Large intestine (tissue), 3 donors: ENCODE measurements at regions not wholly inside any gene's neighbourhood (a gene's known extent, or its start where the extent isn't known, plus 50 kb on each side); places are given as distances from the start of the nearest gene placed in this dataset.
"Not testable (repeated sequence)": the region's sequence is repeated elsewhere in the genome, so short reads cannot be mapped to it uniquely, and the experiment has no call there.

Source experiments
- DNase-seq, 2 donors: peaks; one replicate each; pipeline versions ENCODE4 v3.0.0 to v3.0.0-alpha.2; 2013
- H3K27ac ChIP-seq: one replicate; pipeline ENCODE4 v1.5.1; 2013; ENCODE audit warnings: low read length
- H3K27me3 ChIP-seq: 2 replicates; pipeline ENCODE4 v1.6.1; 2013; ENCODE audit warnings: low read length; ENCODE audit not compliant: control insufficient read depth, insufficient read depth
- H3K36me3 ChIP-seq: 2 replicates; pipeline ENCODE4 v1.6.1; 2013; ENCODE audit warnings: low read length; ENCODE audit not compliant: control insufficient read depth, insufficient read depth
- H3K4me1 ChIP-seq: one replicate; pipeline ENCODE4 v1.6.1; 2013; ENCODE audit warnings: low read length; ENCODE audit not compliant: control insufficient read depth, insufficient read depth
- H3K4me3 ChIP-seq: one replicate; pipeline ENCODE4 v1.5.1; 2013; ENCODE audit warnings: low read length
- H3K9me3 ChIP-seq: one replicate; pipeline ENCODE4 v1.6.1; 2013; ENCODE audit warnings: mild to moderate bottlenecking, low read depth, low read length, moderate library complexity; ENCODE audit not compliant: control insufficient read depth
- WGBS: methylation state at CpG from one replicate; pipeline ENCODE4 v1.1.5; 2013; ENCODE audit warnings: low lambda C conversion rate; ENCODE audit not compliant: insufficient coverage; 5-methylcytosine and 5-hydroxymethylcytosine counted together

DNA sequence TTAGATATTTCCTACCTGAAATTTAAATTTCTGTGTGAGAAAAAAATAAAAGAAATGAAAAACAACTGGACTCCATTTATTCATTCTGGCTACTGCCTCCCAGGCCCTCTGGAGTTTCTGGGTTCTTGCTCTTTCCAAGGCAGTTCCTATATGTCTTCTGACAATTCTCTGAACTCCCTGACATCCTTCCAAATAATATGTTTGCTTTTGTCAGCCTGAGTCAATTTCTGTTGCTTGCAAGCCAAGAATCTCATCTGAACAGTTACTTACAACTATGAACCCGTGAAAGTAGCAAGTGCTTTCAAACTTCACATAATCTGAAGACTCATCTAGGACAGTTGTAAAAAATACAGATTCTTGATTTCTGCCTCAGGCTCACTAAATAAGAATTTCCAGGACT, 216.7 kb upstream of the NPVF start:
- DNase-seq, result no peak
- Histone ChIP-seq H3K4me1 (no peaks in the 10 kb centered on the region), H3K4me3 (no peak overlapping the region), H3K9me3 (peaks cover 4% of the 10 kb centered on the region), H3K36me3 (no peaks in the 10 kb centered on the region), H3K27me3 (no peaks in the 10 kb centered on the region), H3K27ac (no peak overlapping the region)
- no CpG with 5 or more reads among the region's 1 CpG for WGBS

DNA sequence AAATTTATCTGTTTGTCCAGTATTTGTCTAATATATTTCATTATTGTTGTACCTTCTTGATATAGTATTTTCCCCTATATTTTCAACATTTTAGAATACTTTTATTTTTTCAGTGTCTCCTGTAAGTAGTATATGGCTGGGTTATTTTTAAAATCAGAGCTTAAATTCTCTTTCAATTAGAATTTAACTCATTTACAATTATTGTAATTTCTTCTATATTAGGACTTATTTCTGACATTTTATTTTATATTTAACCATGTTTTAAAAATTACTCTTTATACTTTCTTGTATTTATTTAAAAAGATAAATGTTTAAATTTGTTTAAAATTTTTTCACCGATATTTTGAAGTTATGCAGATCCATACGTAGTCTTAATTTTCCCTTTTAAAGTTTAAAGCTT, 220.0 kb upstream of the NPVF start:
- WGBS, result 92% methylated on average over 2 of the region's 2 CpGs
- H3K27ac ChIP-seq, result no peak overlapping the region
- H3K9me3 ChIP-seq, result no peaks in the 10 kb centered on the region
- no peak overlapping the region for H3K4me3 ChIP-seq
- DNase-seq, result no peak
- H3K27me3 ChIP-seq, result no peaks in the 10 kb centered on the region
- H3K36me3 ChIP-seq, result no peaks in the 10 kb centered on the region
- no peaks in the 10 kb centered on the region for H3K4me1 ChIP-seq

DNA sequence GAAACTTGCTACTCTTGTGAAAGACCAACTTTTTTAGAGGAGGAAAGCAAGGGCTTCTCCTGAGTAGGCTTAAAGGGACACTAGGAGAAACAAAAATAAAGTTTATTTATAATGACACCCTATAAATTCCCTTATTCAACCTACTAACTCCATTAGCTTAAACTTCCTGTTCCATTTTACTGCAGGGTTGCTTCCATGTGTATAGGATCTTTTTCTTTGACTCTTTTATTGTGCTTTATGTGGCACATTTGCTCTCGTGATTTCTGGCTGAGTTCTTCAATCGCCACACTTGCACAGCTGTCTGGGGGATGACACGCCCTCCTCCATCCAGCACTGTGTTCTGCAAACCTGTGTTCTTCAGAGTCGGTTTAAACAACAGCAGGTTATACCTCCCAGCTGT, 225.7 kb upstream of the NPVF start:
- DNase-seq, result no peak
- WGBS, result no CpG with 5 or more reads among the region's 4 CpGs
- Histone ChIP-seq H3K27me3 (peaks cover 12% of the 10 kb centered on the region), H3K27ac (no peak overlapping the region), H3K4me1 (no peaks in the 10 kb centered on the region), H3K36me3 (no peaks in the 10 kb centered on the region), H3K9me3 (no peaks in the 10 kb centered on the region), H3K4me3 (no peak overlapping the region)

DNA sequence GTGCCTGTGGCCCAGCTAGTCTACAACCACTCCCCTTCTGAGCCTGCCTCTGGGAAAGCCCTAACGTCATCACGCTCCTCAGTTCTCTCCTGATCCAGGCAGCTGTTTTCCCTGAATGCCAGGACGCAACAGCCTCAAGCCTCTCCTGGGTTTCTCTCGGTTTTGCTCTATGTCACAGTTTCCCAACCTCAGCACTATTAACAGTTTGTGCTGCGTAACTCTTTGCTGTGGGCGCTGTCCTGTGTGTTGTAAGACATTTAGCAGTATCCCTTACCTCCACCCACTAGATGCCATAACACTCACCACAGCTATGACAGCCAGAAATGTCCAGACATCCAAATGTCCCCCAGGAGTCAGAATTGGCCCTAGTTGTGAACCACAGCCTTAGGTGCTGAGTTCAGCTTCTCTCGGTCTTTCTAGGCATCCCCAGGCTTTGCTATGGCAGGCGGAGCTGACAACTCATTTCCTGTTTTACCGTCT, 226.3 kb upstream of the NPVF start:
- DNase-seq, result no peak
- Histone ChIP-seq H3K36me3 (no peaks in the 10 kb centered on the region), H3K27ac (no peak overlapping the region), H3K4me1 (no peaks in the 10 kb centered on the region), H3K27me3 (peaks cover 12% of the 10 kb centered on the region), H3K4me3 (no peak overlapping the region), H3K9me3 (no peaks in the 10 kb centered on the region)
- WGBS, result 50% methylated on average over 1 of the region's 9 CpGs

DNA sequence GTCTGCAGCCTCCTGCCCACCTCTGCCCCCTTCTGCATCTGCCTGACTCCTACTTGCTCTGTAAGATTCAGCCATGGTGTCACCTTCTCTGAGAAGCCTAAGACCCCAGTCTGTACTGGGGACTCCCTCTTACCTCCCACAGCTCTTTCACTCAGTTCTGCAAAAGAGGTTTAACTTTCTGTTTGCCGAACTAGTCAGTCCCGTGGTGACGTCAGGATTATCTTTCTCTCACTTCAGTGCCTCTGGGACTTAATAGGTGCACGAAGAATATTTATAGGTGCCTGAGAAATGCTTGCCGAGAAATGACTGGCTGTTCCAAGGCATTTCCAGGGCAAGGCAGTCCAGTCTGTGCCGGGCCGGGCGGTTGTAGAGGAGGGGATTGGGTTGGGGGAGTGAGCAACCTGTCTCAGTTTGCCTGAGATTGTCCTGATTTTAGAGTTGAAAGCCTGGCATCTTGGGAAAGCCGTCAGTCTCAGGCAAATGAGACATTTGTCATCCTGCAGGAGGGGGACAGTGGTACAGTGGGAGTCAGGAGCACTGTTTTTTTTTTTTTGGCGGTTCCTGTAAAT, 227.5 kb upstream of the NPVF start:
- Histone ChIP-seq H3K36me3 (no peaks in the 10 kb centered on the region), H3K9me3 (no peaks in the 10 kb centered on the region), H3K4me1 (no peaks in the 10 kb centered on the region), H3K27me3 (peaks cover 14% of the 10 kb centered on the region), H3K27ac (no peak overlapping the region), H3K4me3 (no peak overlapping the region)
- no peak for DNase-seq
- 60% methylated on average over 1 of the region's 10 CpGs for WGBS

DNA sequence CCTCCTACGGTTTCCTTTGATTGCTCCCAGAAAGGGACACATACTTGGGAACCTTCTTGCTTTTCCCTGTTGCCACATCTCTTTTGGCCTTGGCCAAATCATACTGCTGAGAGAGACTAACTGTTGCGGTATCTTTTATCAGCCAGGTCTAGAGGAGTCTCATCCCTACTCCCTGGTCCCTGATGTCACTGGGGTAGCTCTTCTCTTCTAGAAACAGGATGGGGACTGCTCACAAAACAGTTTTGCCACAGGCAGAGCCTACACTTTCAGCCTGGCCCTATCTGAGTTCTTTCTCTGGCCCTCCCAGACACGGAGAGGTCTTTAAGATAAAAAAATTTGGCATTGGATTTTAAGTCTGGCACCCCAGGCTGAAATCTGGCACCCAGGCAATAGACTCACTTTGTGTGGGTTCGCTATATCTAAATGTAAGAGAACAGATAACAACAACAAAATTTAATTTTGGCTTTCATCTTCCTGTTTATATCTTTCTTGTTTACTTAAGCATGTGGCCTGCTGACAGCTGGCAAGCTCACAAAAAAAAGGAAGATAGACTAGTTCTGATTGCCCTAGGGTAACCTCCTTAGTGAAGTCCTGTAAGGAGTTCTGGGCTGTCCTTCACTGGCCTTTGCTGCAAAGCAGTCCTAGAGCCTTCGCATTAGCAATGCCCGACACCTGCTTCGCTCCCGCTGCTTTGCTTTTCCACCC, 228.3 kb upstream of the NPVF start:
- WGBS, result 50% methylated on average over 2 of the region's 8 CpGs
- Histone ChIP-seq H3K36me3 (no peaks in the 10 kb centered on the region), H3K4me3 (no peak overlapping the region), H3K4me1 (no peaks in the 10 kb centered on the region), H3K27ac (no peak overlapping the region), H3K27me3 (peaks cover 14% of the 10 kb centered on the region), H3K9me3 (no peaks in the 10 kb centered on the region)
- peak in 1 of 2 donors; percentile 22 for DNase-seq

DNA sequence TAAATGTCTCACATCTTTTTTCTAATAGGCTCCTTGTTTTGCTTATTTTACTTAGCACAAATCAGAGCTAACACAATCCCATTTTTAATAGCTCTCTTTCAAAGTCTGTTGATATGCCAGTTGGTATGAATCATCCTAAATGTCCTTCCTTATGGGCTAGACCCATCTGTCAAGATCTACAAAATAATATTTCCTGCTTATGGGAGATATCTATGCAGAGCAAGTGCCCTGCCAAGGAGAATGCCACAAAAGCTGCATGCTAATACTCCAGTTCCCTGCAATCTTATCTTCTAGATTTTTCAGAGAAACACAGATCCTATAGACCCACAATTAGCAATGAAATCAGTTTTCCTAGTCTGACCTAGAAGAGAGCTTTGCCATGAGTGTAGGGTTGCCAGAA, 230.8 kb upstream of the NPVF start:
- Histone ChIP-seq H3K4me1 (no peaks in the 10 kb centered on the region), H3K9me3 (no peaks in the 10 kb centered on the region), H3K4me3 (no peak overlapping the region), H3K27ac (no peak overlapping the region), H3K27me3 (peaks cover 21% of the 10 kb centered on the region), H3K36me3 (no peaks in the 10 kb centered on the region)
- DNase-seq, result no peak

DNA sequence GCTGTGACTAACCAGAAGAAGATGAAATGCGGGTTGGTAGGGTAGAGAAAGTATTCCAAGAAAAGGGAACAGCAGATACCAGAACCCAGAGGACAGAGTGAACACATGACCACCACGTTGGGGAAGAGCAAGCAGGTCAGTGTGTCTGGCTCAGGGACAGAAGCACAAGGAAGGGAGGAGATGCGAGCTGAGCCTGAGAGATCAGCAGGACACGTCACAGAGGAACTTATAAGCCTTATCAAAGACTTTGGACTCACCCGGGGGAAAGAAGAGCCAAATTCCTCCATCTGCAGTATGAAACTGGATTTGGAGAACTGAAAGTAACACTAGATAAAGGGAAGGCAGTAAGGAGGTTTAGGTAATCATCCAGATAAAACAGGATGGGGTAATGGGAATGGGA, 232.1 kb upstream of the NPVF start:
- Histone ChIP-seq H3K9me3 (no peaks in the 10 kb centered on the region), H3K4me3 (no peak overlapping the region), H3K36me3 (no peaks in the 10 kb centered on the region), H3K4me1 (no peaks in the 10 kb centered on the region), H3K27ac (no peak overlapping the region), H3K27me3 (peaks cover 20% of the 10 kb centered on the region)
- peak in 1 of 2 donors; percentile 14 for DNase-seq
- 18% methylated on average over 2 of the region's 5 CpGs for WGBS

DNA sequence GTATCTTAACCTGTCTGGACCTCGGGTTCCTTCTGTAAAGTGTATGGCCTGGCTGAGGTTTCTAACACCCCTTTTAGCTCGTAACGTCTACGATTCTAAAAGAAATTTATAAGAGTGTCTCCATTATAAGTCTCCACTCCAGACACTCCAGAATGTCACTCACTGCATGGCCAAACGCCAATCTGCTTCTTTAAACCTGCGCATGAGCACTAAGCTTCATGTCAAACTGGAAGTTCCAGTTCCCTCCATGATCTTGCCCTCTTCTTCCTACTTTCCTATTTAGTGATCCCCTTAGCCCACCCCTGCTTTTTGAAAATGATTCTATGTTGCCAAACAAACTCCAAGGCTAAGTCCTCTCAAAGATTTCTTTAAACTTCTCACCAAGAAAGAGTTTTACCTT, 241.4 kb upstream of the NPVF start:
- WGBS, result 83% methylated on average over 1 of the region's 6 CpGs
- Histone ChIP-seq H3K9me3 (no peaks in the 10 kb centered on the region), H3K4me1 (no peaks in the 10 kb centered on the region), H3K36me3 (no peaks in the 10 kb centered on the region), H3K4me3 (no peak overlapping the region), H3K27me3 (peaks cover 8% of the 10 kb centered on the region), H3K27ac (no peak overlapping the region)
- DNase-seq, result no peak

DNA sequence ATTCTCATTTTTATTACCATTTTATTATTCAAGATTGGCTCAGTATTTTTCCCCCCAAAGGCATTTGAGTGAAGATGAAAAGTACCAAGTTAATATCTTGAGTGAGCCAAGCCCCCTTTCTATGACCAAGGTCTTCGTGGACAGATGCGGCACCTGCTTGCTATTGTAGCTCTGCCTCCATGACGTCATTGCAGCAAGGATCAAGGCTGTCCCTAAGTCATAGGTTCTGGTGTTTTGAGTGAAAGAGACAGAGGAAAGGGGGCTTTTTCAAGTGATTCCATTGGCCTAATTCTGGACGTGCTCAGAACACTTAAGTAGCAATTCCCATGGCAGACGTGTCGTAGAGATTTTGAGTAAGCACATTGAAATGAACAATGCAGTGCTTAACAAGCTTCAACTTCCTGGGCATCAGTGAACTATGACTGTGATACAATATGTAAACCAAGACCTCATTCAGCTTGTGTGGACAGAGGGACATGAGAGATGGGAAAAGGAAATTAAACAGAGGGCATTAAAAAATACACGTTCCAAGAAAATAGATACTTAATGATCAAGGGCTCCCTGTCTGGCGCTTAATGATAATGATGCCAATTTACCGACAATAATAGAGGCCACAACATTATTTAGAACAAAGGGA, 248.7 kb upstream of the NPVF start:
- Histone ChIP-seq H3K27ac (no peak overlapping the region), H3K4me3 (no peak overlapping the region), H3K9me3 (no peaks in the 10 kb centered on the region), H3K27me3 (peaks cover 9% of the 10 kb centered on the region), H3K36me3 (no peaks in the 10 kb centered on the region), H3K4me1 (no peaks in the 10 kb centered on the region)
- DNase-seq, result no peak
- no CpG with 5 or more reads among the region's 9 CpGs for WGBS

DNA sequence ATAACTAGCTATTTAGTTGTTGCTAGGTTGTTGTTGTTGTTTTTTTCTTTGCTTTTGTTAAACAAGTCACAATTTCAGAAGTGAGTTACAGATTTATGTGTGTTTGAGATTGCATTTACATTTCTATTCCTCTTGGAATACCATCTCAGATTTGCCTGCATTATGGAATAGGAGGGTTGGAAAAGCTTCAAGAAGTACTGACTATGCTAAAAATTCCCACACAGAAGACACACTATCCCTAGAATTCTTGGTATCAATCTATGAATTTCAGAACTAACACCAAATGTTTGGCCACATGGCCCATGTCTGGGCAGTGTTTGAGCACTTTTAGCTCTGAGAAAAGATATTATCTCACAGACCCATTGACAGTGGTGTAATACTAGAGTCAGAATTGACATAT, 249.9 kb upstream of the NPVF start:
- H3K27me3 ChIP-seq, H3K36me3 ChIP-seq, H3K4me1 ChIP-seq: not testable (repeated sequence)

More for the DNA sequence above, 249.9 kb upstream of the NPVF start:
- not testable (repeated sequence) for H3K27ac ChIP-seq, DNase-seq, H3K4me3 ChIP-seq, H3K9me3 ChIP-seq
